ENCODE measurements at regions not wholly inside any gene's neighbourhood (a gene's known extent, or its start where the extent isn't known, plus 50 kb on each side); places are given as distances from the start of the nearest gene placed in this dataset.

GRCh38 chr10:129325893-129326292, 141.1 kb upstream of the MGMT start:
- DNase-seq: no peak

- no peak for DNase-seq
Measured at GRCh38 chr10:129328546-129328945, 138.5 kb upstream of the MGMT start.

GRCh38 chr10:129329385-129330055, 137.5 kb upstream of the MGMT start:
- DNase-seq: no peak

GRCh38 chr10:129330211-129330610, 136.8 kb upstream of the MGMT start:
- no peak for DNase-seq

- no peak for DNase-seq
Measured at GRCh38 chr10:129331207-129331838, 135.7 kb upstream of the MGMT start.

- no peak for DNase-seq
Measured at GRCh38 chr10:129331839-129332220, 135.2 kb upstream of the MGMT start.

GRCh38 chr10:129332476-129332875, 134.6 kb upstream of the MGMT start:
- no peak for DNase-seq

- no peak for DNase-seq
Measured at GRCh38 chr10:129333706-129334105, 133.3 kb upstream of the MGMT start.

- no peak for DNase-seq
Measured at GRCh38 chr10:129334266-129334665, 132.8 kb upstream of the MGMT start.

GRCh38 chr10:129335396-129335795, 131.6 kb upstream of the MGMT start:
- no peak for DNase-seq

- no peak for DNase-seq
Measured at GRCh38 chr10:129335942-129336341, 131.1 kb upstream of the MGMT start.

- DNase-seq: no peak
Measured at GRCh38 chr10:129339191-129339590, 127.8 kb upstream of the MGMT start.

- DNase-seq: no peak
Measured at GRCh38 chr10:129339841-129340240, 127.2 kb upstream of the MGMT start.

GRCh38 chr10:129341087-129341486, 126.0 kb upstream of the MGMT start:
- DNase-seq: no peak

GRCh38 chr10:129342385-129342784, 124.7 kb upstream of the MGMT start:
- DNase-seq: no peak

GRCh38 chr10:129343141-129343540, 123.9 kb upstream of the MGMT start:
- DNase-seq: no peak

GRCh38 chr10:129344103-129344502, 122.9 kb upstream of the MGMT start:
- DNase-seq: no peak

GRCh38 chr10:129344731-129345355, 122.2 kb upstream of the MGMT start:
- no peak for DNase-seq

- no peak for DNase-seq
Measured at GRCh38 chr10:129345763-129346162, 121.3 kb upstream of the MGMT start.

- DNase-seq: no peak
Measured at GRCh38 chr10:129350690-129351089, 116.4 kb upstream of the MGMT start.

GRCh38 chr10:129353101-129353500, 113.9 kb upstream of the MGMT start:
- DNase-seq: no peak

GRCh38 chr10:129360046-129360445, 107.0 kb upstream of the MGMT start:
- DNase-seq: no peak

GRCh38 chr10:129361676-129362376, 105.2 kb upstream of the MGMT start:
- no peak for DNase-seq

GRCh38 chr10:129364949-129365348, 102.1 kb upstream of the MGMT start:
- DNase-seq: no peak
